ENCODE measurements at regions not wholly inside any gene's neighbourhood (a gene's known extent, or its start where the extent isn't known, plus 50 kb on each side); places are given as distances from the start of the nearest gene placed in this dataset.

DNA sequence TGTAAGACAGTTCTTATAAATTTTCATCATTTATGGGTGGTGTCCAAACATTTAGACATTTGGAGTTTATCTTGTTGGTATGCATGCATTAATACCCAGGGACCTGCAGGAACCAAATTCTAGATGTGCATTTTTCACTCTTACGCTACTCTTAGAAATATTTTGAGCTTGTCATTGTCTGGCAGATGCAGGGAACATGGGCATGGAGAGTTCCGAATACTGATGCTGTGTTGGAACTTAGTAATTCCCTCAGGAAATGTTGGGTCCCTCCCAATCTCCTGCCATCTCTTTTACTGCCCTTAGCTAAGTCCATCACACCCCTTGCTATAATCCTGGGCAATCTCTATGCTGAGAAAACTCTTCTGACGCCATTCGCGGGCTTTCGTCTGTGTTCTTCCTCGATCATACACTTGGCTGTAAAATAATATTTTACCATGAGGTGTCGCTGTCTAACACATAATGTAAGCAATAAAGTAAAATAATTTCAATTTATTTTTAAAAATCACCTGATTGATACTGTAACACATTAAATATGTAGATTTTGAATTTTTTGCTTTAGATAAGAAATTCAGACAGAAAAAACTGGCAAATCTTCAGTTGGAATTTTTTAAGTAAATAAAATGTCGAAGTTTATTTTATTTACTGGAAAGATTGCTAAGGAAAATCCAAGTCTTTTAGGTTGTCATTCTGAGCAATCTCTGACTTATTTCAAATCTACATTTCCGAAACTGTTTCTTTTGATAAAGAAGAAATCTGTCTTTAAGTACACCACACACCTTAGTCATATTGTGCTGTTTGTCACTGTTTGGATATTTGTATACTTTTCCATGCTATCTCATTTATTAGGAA, 304.1 kb upstream of the SSTR1 start:
- no peak for DNase-seq

DNA sequence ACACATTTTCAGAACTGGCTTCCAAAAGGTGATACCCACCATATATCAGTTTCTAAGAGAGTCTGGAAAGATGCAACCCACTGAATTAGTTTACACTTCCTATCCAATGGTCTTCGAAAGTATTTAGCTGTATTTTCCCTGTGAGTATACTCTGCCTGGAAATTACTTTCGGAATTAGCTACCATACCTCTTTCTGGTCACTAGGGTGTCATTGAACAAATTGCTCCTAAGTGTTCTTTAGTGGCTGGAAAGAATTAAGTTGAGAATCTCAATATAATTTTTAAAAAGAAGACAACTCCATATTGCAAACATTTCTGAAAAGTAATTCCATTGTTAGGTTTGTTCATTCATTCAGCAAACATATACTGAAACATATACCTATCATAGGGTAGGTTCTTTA, 283.1 kb upstream of the SSTR1 start:
- DNase-seq: no peak

DNA sequence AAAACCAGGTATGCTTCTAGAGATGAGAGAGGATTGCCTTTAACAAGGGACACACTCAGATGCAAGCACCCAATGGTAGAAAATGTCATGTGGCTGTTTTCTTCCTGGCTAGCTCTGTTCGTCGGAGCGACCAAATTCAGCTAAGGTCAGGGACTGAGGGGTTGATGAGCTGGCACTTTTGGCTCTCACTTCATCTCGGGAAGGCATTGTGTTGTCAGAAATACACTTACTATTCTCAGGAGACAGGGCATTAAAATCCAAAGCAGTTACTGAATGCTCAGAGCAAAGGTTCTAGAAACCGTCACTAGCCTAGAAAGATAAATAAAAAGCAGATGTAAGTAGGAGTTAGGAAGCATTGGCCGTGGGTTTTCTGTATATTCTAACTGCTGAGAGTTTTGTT, 275.7 kb upstream of the SSTR1 start:
- DNase-seq: no peak

DNA sequence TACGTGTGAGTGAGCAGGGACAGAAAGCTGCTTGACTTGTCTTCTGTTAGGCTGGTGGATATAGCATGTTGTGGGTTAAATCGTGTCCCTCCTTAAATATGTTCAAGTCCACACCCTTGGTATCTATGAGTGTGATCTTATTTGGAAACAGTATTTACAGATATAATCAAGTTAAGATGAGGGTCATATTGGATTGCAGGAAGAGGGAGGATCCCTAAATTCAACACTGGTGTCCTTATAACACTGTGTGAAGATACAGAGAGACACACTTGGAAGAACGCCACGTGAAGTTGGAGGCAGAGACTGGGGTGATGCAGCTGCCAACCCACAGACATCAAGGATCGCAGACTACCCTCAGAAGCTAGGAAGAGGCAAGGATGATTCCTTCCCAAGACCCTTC, 275.2 kb upstream of the SSTR1 start:
- no peak for DNase-seq

DNA sequence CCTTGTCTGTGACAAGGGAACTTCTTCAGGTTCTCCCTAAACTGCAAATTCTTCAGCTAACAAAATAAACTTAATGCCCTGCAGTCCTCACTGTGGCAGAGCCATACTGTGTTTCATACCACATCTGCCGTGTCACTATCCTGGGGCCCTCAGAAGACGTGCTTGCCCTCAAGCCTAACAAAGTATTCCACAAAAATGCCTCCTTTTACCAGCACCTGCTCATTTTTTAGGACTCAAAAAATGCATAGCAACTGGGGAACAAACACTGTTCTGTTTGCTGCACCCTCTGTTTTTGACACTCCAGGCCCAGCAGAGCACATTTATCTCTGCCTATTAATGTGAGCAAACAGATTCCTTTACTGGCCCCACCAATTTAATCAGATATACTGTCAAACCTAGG, 270.7 kb upstream of the SSTR1 start:
- no peak for DNase-seq

DNA sequence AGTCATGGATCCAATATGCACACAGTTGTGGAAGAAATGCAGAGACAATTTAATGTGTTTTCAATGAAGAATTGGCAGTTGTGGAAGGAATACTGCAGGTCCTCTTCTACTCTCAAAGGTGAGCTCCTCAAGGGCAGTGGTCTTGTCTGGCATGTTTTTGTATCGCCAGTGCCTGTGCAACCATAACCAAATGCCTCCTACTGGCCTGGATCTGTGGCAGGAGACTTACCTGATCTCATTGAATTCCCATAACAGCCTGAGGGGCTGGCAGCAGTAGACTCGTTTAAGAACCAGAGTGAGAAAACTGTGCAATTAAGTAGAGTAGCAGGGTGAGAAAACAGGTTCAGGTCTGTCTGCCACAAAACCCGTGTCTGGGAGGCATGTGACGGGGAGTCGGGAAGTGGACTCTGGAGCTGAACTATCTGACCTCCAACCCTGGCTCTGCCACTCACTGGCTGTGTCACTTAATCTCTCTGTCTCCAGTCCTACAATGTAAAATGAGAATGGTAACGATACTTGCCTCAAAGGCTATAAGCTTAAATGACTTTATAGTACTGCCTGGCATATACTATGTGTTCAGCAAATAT, 268.2 kb upstream of the SSTR1 start:
- DNase-seq: no peak

DNA sequence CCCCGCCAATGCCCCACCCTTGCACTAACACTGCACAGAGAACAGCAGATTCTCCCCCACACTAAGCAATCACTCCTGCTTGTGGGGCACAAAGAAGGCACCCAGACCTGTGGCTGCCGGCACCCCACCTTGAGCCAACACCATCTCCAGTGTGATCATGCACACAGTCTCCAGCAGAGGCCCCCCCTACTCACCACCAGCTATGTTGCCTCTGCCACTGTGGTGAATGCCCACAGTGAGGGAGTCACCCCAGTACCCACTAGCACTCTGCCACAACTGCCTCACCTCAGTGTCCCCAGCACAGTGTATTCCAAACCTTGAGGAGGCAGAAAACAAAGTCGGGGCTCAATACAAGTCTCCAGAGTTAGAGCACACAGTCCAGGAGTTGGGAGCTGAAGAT, 261.7 kb upstream of the SSTR1 start:
- no peak for DNase-seq

DNA sequence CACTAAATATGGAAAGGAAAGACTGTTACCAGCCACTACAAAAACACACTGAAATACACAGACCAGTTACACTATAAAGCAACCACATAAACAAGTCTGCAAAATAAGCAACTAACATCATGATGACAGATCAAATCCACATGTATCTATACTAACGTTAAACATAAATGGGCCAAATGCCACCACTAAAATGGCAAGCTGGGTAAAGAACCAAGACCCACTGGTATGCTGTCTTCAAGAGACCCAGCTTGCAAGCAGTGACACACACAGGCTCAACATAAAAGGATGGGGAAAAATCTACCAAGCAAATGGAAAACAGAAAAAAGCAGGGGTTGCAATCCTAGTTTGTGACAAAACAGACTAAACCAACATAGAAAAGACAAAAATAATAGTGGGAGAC, 260.9 kb upstream of the SSTR1 start:
- DNase-seq: no peak

DNA sequence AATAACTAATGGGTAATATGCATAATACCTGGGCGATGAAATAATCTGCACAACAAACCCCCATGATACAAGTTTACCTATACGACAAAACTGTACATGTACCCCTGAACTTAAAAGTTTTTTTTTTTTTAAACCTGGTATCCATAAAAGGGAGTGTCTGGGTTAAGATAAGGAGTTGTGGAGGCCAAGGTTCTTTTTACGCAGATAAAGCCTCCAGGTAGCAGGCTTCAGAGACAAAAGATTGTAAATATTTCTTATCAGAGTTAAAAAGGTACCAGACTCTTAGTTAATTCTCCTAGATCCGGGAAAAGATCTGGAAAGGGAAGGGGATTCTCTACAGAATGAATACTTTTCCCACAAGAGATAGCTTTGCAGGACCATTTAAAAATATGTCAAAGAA, 259.4 kb upstream of the SSTR1 start:
- no peak for DNase-seq

DNA sequence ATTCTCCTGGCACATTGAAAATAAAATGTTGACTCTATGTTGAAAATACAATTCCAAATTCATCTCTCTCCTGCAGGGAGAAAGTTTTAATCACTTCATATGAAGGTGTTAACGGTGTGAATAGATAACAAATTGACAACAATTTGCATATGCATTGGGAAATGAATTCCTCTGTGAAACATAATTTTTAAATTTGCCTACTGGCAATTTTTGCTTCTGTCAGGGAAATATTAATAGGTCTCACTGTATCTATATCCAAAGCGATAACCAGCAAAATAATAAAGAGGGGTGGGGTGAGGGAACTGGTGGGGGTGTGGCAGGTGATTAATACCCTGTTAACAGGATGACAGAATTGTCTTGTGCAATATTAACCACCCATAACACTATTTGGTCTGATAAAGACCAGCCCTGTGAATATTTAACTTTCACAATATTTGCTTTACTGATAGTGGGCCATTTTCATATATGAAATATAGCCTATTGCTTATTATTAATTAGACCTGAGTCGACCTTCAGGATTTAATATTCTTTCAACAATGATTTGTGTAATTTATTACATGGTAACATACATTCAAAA, 239.0 kb upstream of the SSTR1 start:
- DNase-seq: no peak

DNA sequence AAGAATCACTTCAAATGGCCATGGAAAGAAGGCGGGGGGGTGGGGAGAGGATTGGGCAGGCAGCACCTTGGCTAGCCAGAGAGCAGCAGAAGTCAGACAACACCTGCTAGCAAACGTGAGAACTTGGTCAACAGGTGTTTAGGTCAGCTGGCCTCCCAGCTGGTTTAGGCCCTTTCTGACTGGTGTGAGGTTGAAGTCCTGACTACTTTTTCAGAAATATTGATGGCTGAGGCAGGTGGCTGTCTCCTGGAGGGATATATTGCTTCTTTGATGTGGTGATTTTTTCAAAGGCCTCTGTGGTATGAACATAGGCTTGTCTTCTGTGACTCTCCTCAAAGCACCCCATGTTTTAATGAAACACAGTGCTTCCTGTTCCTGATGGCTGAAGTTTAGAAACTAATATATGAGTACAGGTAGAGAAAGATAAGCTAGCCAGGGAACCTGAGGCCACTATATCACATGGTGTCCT, 238.2 kb upstream of the SSTR1 start:
- no peak for DNase-seq

DNA sequence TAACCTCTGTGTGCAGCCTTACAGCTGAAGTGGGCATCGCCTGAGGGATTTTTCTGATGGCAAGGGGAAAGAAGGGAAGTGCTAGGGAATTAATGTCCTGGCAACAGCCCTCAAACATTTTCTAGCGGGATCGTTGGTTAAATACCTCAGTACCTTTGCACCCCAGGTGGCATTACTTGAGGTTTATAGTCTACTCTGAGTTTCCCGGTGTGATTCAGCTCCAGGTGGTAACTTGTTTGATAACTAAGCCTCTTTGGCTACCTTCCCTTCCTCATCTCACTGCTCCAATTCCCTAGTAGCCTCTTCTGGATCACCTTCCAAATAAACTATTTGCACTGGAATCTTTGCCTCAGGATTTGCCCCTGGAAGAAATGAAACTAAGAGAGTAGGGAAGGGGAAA, 237.0 kb upstream of the SSTR1 start:
- no peak for DNase-seq

DNA sequence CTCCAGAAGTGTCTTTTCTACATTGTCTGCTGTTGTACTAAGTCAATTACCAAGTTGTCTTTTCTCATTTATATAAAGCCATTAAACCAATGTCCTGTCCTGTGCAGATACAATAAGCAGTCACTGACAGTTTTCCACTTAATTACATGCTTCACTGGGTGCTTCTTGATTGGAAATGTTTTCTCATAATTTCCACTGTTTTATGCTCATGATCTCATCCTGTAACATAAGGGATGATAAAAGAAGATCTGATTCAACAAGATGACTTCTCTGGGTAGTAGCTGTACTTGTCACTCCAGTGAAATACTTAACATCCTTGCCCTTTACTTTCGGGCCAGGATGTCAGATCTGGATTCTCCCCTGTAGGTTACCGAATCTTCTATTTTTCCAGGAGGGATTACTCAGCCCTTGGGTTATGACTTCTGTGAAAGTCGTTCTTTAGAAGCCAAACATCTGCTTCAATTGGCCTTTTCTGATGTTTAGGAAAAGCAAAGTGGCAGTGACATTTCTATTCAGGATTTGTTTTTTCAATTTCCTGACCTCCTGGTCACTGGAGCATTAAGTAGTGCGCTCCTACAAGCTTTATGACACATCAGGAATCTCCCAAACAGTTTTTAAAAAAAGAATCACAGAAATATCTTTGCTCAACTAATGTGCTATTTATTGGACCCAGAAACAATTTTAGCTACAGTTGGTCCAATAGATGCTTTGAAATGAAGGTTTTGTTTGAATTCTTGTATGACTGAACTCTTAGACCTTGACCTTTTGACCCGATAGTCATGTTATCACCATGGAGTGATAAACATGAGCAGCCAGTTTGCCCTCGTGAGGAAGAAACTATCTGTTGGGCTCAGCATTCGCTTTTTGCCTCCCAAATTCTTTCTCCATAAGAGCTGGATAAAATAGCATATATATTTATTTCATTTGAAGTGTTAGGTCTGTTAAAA, 234.5 kb upstream of the SSTR1 start:
- DNase-seq: no peak

DNA sequence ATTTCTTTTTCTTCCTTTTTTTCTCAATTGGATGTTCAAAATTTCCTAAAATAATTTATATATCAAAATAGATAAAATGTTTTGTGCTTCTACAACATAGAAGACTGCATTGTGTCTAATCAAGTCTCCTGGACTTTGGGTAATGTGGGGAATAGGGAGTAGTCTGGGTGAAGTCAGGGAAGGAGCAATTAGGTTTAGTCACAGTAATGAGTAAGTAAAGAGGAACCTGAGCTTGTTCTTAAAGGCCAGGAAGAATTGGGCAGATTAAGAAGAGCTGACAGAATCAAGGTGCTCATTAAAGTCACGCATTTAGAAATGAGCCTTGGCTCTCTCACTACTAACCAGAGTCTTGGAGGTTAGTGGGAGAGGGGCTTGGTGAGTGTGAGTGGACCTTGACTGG, 233.3 kb upstream of the SSTR1 start:
- DNase-seq: no peak

DNA sequence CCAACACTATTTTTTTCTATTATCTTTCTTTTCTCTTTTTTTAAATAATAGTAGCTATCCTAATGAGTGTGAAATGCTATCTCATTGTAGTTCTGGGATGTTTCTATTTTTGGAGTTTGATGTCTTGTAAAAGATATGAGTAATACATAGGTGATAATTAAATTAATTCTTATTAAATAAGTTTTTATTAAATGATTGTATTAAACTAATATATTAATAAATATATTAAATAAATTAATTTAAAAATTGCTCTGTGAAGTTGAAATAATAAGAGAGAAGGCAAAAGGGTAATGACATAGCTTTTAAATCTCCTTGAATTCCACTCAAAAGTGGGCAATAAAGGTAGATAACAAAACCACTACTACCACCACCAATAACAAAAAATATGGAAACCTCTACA, 230.2 kb upstream of the SSTR1 start:
- DNase-seq: no peak

DNA sequence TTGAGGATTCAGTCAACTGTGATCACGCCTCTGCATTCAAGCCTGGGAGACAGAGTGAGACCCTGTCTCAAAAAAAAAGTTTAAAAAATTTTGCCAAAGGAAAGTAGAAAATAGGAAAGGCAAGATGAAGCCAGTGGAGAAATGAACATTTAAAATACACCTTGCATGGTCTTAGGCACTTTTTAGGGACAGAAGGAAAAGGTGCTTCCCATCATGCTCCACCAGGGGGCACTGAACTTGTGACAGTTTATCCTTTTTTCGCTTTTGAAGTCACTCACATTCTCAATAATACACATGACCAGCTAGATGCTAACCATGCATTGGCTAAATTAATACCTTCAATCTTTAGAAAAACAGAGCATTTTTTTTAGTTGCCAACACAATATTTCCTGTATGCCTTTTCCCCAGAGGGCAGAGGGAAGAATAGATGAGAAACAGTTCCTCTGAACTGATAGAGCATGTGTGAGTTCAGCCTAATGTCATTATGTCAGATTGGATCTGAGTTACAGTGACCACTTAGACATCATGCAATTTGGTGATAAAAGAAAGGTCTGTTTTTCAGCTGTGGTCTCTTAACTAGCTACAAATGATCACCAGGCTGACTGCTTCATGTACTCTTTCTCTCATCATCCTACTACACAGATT, 221.8 kb upstream of the SSTR1 start:
- no peak for DNase-seq

DNA sequence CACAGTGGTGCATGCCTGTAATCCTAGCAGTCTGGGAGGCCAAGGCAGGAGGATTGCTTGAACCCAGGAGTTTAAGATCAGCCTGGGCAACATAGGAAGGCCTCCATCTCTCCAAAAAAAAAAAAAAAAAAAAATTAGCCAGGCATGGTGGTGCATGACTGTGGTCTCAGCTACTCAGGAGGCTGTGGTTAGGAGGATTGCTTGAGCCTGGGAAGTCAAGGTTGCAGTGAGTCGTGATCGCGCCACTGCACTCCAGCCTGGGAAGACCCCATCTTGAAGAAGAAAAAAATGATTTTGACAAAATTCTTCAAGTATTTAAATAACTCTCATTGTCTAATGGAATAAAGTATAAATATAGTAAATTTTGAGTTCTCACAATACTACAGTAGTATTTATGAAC, 219.2 kb upstream of the SSTR1 start:
- DNase-seq: no peak

DNA sequence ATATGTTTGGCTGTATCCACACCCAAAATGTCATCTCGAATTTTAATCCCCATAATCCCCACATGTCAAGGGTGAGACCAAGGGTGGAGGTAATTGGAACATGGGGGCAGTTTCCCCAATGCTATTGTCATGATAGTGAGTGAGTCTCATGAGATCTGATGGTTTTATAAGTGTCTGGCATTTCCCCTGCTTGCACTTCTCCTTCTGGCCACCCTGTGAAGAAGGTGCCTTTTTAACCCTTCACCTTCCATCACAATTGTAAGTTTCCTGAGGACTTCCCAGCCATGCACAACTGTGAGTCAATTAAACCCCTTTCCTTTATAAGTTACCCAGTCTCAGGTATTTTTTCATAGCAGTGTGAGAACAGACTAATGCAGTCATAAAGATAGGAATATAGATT, 216.7 kb upstream of the SSTR1 start:
- no peak for DNase-seq

DNA sequence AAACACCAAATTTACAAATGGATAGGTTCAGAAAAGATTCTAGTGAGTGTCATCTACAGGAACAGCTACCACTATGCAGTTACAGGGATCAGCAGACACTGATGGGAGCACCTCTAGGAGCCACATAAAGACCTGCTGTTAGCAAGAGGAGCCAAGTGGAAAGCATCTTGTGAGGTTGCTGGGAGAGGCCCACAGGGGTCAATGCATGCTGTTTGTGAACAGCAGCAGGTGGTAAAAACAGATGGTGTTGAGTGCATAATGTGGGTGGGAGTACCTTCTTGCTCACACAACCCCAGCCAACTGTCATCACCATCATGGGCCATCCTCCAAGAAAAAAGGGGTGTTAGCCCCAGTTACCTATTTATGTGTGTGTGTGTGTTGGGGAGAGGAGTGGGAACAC, 215.2 kb upstream of the SSTR1 start:
- DNase-seq: no peak

DNA sequence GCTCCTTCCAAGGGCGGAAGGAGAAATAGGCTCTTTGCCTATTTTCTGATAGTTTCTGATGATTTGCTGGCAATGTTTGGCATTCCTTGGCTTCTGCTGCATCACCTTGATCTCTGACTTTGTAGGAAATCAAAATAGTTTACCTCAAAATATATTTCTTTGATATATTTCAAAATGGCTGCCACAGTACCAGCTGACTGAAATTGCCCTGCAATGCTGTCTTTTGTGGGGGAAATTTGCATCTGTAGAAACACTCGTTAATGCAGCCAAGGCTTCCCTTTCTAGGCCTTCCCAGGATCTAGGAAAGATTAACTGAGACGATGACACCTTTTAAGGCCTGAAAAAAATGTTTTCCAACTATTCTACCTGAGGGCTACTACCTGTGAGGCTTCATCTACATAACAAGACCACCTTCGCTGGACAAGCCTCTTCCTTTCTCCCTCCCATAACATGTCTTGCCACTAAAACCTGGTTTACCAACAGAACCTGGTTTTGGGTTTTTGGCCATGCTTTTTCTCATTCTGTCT, 212.8 kb upstream of the SSTR1 start:
- no peak for DNase-seq

DNA sequence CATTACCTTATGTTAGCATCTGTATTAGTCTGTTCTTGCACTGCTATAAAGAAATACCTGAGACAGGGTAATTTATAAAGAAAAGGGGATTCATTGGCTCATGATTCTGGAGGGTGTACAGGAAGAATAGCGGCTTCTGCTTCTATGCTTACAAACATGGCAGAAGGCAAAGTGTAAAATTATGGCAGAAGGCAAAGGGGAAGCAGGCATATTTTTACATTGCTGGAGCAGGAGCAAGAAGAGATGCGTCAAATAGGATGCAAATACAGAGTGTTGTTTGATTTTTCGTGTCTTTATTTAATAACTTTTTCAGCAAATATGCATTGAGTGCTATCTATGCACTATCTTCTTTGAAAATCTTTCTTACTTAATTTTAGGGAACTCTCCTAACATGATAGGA, 210.7 kb upstream of the SSTR1 start:
- no peak for DNase-seq

DNA sequence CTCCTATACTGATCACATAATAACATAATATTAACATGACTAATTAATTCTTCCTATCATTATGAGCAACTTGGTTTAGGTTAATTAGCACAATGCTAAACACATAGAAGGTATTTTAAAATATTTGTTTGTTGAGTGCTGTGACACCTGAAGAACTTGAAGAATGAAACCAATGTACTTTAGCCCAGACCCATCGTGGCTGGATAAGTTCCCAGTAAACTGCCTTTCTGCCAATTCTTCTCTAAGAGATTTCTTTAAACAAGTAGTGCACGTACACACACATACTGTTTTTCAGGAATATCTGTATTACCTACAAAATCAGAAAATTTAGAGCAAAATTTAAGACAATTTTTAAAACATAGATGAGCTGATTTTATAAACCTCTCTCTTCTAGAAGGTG, 207.4 kb upstream of the SSTR1 start:
- DNase-seq: no peak

DNA sequence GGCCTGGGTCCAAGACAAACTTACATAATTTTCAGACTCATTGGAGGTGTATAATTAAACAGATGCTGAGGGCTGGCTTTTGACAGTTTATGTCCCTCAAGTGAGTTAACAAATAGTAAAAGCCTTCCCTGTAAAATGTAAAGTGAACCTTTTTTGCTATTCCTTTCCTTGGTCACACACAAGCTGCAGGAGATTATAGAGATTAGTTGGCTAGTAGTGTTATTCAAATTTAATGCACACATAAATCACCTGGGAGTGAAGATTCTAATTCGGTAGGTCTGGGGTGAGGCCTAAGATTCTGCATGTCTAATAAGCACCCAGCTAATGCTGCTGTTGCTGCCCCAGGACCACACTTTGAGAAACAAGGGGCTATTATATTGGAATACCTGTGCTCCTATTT, 206.2 kb upstream of the SSTR1 start:
- DNase-seq: no peak

Measured in NCI-H1436 treated with DMSO at 0.1 percent for 48 hours (cell line).